GM18868 (cell line): ENCODE measurements at regions not wholly inside any gene's neighbourhood (a gene's known extent, or its start where the extent isn't known, plus 50 kb on each side); places are given as distances from the start of the nearest gene placed in this dataset.
"Not testable (repeated sequence)": the region's sequence is repeated elsewhere in the genome, so short reads cannot be mapped to it uniquely, and the experiment has no call there.

Experiments
- ATAC-seq: cut with Tn5 transposase; IDR thresholded peaks from one replicate; pipeline ENCODE4 v1.9.1; 2021; ENCODE audit warnings: mild to moderate bottlenecking, moderate library complexity; ENCODE audit not compliant: unreplicated experiment

DNA sequence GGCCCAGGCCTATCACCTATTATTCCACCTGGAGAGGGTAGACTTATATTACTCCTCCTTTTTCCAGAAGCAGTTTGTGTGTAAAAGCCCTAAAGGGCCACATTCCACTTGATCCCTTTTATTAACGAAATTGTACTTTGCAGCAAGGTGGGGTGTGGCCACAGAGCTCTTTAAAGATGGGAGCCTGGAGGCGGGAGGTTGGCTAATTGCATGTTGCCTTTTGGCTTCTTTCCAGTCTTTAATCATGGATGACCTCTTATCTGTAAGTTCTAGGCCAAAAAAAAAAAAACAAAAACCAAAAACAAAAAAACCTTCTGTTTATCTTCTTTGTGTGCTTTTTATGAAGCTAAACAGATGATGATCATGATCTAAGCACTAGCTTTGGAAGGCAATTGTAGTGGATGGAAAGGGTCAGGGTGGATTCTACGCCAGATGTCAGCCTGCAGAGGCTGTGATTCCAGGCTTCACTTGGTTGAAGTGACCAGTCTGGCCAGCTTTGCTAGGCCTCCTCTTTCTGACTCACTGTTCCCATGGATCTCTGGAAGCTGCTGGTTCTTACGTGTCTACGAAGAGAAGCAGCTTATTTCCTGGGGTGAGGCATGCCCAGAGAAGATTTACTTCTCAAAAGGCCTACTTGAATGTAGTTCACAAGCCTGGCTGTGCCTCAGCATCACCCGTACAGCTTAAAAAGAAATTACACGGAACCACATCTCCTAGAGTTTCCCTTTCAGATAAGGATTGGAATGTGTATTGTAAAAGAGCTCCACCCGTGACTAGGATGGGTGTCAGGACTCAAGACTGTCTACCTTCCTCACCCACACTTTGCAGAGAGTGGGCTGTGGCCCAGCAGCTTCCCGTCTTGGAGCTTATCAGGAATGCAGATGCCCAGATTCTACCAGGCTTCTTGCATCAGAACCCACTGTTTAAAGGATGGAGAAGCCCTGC lies 330.9 kb upstream of the C2CD4B start:
- ATAC-seq = no peak

DNA sequence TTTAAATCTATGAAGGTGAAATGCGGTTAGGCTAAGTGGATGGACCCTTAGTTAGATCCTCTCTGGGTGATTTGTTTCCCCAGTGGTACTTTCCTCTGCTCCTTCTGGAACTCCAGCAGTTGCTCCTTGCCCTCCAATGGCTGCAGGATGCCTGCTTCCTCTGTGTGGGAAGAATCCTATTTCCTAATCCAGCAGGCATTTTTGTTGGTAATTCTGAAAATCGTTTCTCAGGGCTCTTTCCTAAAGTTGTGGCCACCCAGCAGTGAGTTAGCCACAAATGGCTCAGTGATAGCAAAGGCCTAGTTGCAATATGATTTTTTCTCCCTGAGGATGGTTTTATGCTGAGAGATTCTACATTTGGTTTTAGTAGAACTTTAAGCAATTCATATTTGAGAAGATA lies 332.3 kb upstream of the C2CD4B start:
- ATAC-seq = no peak

- no peak for ATAC-seq
Measured at GRCh38 chr15:62498278-62498677, 333.2 kb upstream of the C2CD4B start.

DNA sequence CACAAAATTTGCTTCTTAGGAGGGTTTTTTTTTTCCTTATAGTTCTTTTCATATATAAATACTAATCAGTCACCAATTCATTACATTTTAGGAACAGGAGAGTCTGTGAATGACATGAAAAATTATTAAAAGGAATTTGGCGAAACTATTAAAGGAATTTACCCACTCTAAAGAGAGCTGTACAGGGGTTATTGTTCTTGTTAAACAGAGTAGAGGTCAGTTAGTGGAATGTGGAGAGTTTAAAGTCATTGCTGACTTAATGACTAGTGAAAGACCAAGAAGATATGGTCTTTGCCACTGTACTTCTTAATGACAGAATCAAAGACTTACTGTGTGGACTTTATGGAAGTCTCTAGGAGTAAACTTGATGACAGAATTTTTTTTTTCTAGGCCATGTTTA lies 333.6 kb upstream of the C2CD4B start:
- ATAC-seq = no peak

- ATAC-seq = no peak
Measured at GRCh38 chr15:62500325-62500724, 335.2 kb upstream of the C2CD4B start.

GRCh38 chr15:62502451-62502850 lies 337.4 kb upstream of the C2CD4B start:
- no peak for ATAC-seq

DNA sequence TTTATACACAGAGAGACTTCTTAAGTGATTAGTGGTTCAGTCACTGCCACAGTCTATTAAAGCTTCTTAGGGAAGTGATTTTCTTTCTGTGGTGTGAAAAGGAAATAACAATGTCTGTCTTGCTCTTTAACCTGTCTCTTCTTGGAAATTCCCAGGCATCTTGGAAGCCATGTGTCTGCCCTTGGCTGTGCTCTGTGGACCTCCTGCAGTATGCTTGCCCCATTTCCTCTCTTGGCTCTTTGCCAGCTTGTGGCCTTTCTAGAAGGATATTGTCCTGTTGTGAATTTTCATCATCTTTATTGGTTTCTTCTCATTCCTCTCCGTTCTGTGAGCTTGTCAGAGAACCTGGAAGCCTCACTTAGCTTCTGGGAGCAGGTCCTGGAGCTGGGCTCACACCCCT lies 338.4 kb upstream of the C2CD4B start:
- ATAC-seq = no peak

- ATAC-seq = no peak
Measured at GRCh38 chr15:62505762-62506161, 340.7 kb upstream of the C2CD4B start.

GRCh38 chr15:62506217-62506805 lies 341.2 kb upstream of the C2CD4B start:
- ATAC-seq = no peak

- ATAC-seq = no peak
Measured at GRCh38 chr15:62509395-62509958, 344.4 kb upstream of the C2CD4B start.

- no peak for ATAC-seq
Measured at GRCh38 chr15:62510791-62511190, 345.7 kb upstream of the C2CD4B start.

DNA sequence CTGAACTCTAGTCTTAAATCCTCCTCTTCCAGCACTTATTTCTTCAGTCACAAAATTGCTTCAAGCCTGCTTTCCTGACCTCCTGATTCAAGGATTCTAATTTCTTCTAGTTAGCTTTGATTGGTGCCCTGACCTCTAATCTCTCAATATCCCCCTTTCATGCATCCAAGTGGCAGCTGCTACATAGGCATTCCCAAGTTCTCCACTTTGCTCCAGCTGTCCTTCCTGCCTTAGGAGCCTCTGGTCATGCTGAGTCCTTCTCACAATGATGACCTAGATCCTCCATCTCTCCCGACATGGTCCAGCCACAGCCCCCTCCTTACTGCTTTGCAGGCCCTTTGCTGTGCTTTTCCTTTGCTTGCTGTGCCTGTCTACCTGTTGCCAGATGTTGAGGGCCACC lies 347.8 kb upstream of the C2CD4B start:
- no peak for ATAC-seq

DNA sequence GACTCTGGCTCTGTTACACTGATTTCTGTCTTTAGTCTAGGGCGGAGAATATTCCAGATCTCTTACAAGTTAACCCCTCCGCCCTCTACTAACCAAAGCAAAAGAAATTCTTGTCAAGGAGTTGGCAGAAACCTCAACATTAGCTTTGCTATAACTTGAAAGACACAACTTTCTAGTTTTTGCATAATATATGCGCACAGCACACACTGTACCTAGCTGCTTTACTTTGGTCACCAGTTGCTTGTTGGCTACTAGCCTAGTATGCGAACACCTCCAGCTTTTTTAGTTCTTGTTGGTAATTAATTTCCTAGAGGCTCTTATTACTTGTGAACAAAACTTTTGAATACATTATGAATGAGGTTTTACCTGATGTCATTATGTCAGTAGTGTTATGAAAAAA lies 348.8 kb upstream of the C2CD4B start:
- ATAC-seq = no peak

DNA sequence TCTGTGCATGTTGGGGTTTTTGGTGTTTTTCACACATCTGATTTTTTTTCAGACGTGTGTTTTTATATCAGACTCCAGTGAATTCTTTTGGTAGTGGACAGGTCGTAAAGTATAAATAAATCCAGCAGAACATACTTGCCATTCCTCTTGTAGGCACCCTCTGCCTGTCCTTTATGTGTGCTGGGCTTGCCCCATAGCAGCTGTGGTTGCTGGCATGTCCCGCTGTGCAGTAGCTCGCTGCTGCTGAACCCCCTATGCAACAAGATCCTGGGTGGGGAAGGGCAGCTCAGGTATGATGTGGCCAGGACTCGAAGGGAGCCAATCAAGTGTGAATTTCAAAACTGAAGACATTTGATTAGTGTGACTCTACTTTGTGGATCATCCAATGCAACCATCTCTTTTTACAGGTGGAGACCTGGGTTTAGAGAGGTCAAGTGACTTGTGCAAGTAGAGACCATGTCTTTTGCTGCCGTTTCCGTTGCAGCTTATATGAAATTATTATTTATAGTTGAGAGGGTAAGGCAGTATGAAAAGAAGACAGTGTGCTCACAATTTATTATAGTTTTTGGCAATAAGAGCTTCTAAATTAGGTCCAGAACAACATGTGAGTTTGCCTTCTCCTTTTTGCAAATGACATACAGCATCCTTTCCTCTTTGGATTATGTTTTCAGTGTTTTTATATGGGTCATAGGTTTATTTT lies 350.8 kb upstream of the C2CD4B start:
- no peak for ATAC-seq

DNA sequence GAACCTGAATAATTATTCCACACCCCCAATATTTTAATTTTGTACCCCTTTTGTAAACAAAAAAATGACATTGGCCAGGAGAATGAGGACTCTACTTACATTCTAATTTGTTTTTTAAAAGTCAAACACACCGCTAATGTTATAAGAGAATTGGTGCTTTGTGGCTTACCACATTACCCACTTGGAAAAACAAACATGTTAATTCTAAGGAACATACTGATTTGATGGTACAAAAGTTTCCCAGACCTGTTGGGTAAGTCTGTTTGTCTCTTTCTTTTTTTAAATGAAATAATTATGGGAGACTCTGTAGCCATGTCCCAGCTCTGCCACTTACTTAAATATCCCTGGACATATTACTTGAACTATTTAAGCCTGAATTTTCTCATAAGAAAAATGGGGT lies 352.5 kb upstream of the C2CD4B start:
- no peak for ATAC-seq

DNA sequence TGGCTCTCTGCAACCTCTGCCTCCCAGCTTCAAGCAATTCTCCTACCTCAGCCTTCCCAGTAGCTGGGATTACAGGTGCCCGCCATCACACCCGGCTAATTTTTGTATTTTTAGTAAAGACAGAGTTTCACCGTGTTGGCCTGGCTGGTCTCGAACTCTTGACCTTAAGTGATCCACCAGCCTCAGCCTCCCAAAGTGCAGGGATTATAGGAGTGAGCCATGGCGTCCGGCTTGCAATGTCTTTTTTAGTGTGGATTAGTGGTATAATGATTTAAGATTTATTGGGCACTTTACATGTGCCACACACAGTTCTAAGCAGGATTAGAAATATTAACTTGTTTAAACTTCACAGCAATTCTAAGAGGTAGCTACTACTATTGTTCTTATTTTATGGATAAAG lies 353.6 kb upstream of the C2CD4B start:
- not testable (repeated sequence) for ATAC-seq

DNA sequence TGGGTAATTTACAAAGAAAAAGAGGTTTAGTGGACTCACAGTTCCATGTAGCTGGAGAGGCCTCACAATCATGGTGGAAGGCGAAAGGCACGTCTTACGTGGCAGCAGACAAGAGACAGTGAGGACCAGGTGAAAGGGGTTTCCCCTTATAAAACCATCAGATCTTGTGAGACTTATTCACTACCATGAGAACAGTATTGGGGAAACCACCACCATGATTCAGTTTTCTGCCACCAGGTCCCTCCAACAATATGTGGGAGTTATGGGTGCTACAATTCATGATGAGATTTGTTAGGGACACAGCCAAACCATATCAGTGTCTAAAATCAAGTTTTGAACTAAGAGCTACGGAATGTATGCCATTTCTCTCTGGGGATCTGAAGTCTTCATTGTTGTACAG lies 354.8 kb upstream of the C2CD4B start:
- ATAC-seq = no peak

DNA sequence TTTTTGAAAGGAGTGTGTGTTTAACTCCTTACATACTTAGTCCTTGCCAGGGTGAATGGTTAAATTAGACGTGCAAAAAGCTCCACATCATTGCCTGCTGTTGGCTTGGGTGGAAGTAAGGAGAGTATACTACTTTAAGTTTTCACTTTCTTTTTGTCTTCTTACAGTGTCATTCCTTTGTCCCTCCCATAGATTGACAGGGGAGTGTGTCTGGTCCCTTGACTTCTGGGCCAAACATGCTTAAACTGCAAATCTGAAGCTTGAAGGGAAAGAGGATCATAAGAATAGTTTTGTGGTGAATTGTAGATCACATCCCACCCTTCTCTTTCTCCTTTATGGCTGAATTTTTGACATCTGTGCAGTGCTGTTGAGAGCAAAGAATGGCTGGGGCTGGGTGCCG lies 355.8 kb upstream of the C2CD4B start:
- ATAC-seq = no peak

DNA sequence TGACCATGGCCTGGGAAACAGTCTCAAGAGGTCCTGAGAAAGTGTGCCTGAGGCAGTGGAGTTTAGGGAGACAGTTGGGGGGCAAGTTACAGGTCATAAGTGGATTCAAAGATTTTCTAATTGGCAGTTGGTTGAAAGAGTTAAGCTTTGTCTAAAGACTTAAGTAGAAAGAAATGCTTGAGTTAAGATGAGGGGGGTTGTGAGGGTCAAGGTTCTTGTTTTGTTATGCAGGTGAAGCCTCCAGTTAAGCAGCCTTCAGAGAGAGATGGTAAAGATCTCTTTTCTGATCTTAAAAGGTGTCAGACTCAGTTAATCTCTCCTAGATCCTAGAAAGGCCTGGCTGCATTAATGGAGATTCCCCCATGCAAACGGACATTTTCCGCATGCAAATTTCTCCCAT lies 356.3 kb upstream of the C2CD4B start:
- ATAC-seq = no peak

DNA sequence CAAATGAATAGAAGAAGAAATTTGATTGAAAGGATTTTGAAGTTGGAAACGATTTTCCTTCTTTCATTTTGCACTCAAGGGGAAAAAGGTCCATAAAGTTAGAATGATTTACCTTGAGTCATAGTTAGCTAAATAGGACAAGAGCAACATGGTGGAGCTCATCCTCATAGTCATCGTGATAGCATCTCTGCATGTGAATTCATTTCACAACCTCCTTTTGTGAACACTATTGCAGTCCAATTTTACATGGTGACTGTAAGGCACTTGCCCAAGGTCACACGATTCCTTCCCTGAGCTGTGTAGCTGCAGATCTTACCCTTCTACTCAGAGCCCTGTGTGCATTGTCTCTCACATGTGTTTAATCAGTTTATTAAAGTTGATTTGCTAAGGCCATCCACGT lies 359.8 kb upstream of the C2CD4B start:
- no peak for ATAC-seq

DNA sequence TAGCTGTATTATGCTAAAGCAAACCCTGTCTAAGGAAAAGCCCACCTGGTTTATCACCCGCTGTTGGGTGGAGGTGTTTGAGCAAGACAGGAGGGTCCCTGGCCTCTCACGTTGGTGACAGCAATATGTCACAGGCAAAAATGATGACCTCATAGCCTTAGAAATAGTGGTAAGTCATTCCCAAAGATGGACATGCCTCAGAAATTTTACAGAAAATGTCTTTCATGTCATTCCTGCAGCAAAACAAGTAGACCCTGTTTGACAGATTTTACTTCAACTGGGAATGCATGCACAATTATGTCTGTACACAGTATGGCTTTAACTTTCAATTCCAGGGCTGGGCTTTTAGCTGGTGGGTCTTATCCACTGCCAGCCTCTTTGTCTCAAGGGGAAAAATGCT lies 362.3 kb upstream of the C2CD4B start:
- ATAC-seq = no peak

DNA sequence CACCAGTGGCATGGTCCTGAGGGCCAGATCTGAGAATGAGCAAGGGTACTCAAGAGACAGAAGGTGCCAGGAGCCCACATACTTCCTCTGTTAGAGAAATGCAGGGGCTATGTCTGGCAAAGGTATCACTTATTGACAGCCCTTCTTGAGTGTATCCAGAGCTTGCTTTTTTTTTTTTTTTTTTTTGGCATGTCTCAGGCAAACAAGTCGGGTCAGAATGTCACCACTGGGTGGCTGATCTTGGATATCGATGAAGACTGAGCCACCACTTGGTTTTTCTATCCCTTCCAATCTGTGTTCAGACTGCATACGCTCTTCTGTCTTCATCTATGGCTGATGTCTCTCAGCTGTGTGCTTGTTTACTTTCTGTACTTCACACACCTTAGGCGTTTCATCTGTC lies 363.4 kb upstream of the C2CD4B start:
- ATAC-seq = no peak
